ENCODE measurements at regions not wholly inside any gene's neighbourhood (a gene's known extent, or its start where the extent isn't known, plus 50 kb on each side); places are given as distances from the start of the nearest gene placed in this dataset.
"Not testable (repeated sequence)": the region's sequence is repeated elsewhere in the genome, so short reads cannot be mapped to it uniquely, and the experiment has no call there.

- no peak for DNase-seq (ENCODE audit: low spot score)
These were observed 181.2 kb upstream of the GALNT2 start for GRCh38 chr1:229885568-229886495.

- DNase-seq (ENCODE audit: low spot score), result no peak
These were observed 180.4 kb upstream of the GALNT2 start for GRCh38 chr1:229886636-229887035.

DNA sequence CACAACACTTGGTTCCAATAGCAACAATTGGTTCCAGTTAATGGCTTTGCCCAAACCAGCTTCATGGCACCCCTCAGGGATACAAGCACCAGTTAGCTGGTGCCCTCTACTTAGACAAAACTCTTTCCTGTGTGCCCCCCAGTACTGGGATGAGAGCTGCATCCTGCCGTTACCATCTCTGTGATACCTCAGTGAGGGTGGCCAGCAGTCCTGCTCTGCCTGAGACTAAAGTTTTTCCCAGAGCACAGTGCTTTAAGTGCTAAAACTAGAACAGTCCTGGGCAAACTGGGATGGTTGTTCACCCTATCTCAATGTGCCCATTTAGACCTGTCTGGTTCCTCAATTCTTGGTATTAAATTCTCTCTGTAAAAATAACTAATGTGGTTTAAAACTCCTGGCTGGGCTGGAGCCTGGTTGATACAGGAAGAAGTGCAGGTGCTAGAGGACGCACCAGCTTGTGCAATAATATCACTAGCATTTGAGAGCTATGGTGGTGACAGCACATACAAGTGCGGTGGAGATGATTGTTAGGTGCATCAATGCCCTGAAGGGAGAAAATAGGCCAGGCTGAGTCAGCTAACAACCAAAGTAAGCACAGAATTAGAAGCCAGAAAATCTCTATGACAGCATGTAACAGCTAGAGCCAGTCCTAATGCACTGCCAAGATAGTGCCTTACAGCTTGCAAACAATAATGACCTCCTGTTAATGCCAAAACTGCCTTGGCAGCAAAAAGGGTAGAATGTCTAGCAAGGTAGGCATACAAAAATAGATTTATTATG lies 179.8 kb upstream of the GALNT2 start:
- no peak for DNase-seq (ENCODE audit: low spot score)

DNA sequence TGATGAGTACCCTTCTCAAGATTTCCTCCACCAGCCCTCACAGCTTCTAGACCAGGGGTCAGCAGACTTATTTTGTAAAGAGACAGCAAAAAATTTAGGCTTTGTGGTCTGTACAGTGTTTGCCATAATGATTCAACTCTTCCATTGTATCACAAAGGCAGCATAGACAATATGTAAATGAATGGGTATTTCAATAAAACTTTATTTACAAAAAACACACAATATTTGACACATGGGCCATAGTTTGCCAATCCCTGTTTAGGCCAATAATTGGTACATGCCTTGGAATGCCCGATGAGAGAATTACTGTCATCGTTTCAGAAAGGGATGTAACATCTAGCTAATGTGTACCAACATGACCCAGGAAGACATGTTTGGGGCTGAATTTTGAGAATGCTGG lies 178.9 kb upstream of the GALNT2 start:
- no peak for DNase-seq (ENCODE audit: low spot score)

GRCh38 chr1:229888561-229889001 lies 178.5 kb upstream of the GALNT2 start:
- DNase-seq (ENCODE audit: low spot score), result no peak

- no peak for DNase-seq (ENCODE audit: low spot score)
These were observed 178.0 kb upstream of the GALNT2 start for GRCh38 chr1:229889031-229889517.

DNA sequence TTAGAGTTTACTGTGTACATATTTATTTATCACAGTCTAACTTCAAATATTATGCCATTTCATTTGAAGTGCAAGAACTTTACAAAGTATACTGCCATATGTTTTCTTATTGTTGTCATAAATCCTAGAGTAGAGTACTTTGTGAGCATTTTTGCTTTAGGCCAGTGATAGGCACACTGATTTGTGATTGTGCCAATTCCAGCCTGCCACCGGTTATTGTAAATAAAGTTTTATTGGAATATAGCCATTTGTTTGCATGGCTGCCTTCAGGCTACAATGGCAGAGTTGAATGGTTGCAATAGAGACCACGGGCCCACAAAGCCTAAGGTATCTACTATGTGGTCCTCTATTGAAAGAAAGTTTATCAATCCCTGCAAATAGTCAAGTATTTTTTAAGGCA lies 175.8 kb upstream of the GALNT2 start:
- no peak for DNase-seq (ENCODE audit: low spot score)

DNA sequence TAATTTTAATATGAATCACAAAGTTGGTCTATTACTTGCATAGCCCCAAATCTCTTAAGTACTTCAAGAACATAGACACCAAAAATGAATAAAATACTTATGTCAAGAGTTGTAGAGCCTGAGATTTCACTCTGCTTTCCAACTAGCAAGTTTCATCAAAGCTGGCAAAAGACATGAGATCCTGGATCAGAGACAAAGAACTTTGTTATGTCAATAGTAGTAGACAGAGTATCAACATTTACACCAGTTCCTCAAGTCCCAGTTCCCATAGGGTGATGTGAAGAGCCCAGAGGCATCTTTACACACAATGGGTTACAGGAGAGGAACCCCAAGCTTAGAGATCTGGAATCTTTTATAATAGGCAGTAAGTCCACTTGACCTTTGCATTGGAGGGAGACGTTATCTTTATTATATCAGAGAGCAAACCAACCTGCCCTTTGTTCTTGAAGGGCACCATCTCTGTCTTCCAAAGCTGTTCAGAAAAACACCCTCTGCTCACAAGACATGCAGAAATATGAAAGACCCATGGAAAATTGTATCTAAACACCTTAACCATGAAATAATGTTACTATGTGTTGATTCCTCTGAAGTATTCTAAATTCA lies 174.4 kb upstream of the GALNT2 start:
- no peak for DNase-seq (ENCODE audit: low spot score)

- DNase-seq (ENCODE audit: low spot score), result peak; percentile 51
These were observed 173.1 kb upstream of the GALNT2 start for GRCh38 chr1:229893762-229894444.

DNA sequence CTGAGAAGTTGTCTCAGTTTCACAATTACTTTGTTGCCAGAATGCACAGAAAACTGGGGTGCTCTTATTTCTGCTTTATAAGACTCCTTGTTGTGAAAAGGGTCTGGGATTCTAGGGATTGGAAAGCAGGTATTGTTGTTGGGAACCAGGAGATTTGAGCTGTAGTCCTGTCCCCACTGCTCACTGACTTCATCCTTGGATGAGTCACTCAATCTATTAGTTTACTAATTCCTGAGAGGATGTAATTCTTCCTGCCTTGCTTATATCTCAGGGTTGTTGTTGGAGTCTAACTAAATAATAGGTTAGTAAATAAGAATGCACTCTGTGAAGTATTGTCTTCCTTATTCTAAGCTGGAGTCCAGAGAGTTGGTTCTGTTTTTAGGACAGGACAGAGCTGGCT lies 172.5 kb upstream of the GALNT2 start:
- no peak for DNase-seq (ENCODE audit: low spot score)

GRCh38 chr1:229895605-229896004 lies 171.4 kb upstream of the GALNT2 start:
- no peak for DNase-seq (ENCODE audit: low spot score)

DNA sequence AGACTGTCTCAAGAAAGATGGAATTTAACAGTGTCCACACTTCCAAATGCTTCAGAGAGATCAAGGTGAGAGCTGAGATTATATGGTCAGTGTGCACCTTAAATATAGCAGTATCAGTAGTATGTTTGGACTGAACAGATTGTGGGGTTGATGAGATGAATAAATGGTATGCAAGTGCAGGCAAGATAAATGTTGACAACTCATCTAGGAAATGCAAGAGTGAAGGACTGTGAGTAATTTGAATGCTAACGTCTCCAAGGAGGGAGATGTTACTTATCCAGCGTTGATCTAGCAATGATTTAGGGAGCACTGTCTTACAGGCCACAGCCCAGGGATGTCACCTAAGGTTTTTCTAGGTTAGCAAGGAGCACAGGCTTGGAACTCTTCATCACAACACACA lies 170.7 kb upstream of the GALNT2 start:
- DNase-seq (ENCODE audit: low spot score), result no peak

DNA sequence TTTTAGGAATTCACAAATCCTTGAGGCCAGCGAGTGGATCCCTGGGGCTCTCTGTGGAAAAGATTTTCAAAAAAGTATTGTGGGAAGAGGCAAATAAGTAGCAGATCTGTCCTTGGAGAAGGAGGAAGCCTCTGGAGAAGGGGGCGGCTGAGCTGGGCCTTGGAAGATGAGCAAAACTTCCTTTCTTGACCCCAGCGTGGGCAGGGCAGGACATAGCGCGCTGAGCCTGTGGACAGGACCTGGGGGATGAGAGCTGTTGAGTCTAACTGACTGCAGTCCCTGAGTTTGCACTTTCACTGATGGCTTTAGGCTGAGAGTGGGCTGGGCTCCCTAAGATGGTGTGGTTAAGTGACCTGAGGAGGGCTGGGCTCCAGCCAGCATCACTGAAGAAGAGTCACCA lies 170.2 kb upstream of the GALNT2 start:
- no peak for DNase-seq (ENCODE audit: low spot score)

GRCh38 chr1:229897501-229897900 lies 169.5 kb upstream of the GALNT2 start:
- no peak for DNase-seq (ENCODE audit: low spot score)

- no peak for DNase-seq (ENCODE audit: low spot score)
These were observed 166.8 kb upstream of the GALNT2 start for GRCh38 chr1:229900220-229900619.

- no peak for DNase-seq (ENCODE audit: low spot score)
These were observed 161.9 kb upstream of the GALNT2 start for GRCh38 chr1:229905031-229905545.

DNA sequence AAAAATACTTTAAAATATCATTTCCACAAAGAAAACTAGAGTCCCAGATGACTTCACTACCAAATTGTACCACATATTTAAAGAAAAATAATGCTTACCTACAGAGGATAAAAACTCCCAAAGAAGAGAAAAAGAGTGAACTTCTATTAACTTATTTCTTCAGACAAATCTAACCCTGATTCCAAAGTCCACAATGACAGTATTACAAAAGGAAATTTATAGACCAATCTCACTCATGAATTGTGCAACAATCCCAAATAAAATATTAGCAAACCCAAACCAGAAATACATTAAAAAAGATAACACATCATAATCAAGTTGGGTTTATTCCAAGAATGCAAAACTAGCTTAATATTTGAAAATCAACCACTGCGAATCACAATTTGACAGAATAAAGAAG lies 161.4 kb upstream of the GALNT2 start:
- no peak for DNase-seq (ENCODE audit: low spot score)

DNA sequence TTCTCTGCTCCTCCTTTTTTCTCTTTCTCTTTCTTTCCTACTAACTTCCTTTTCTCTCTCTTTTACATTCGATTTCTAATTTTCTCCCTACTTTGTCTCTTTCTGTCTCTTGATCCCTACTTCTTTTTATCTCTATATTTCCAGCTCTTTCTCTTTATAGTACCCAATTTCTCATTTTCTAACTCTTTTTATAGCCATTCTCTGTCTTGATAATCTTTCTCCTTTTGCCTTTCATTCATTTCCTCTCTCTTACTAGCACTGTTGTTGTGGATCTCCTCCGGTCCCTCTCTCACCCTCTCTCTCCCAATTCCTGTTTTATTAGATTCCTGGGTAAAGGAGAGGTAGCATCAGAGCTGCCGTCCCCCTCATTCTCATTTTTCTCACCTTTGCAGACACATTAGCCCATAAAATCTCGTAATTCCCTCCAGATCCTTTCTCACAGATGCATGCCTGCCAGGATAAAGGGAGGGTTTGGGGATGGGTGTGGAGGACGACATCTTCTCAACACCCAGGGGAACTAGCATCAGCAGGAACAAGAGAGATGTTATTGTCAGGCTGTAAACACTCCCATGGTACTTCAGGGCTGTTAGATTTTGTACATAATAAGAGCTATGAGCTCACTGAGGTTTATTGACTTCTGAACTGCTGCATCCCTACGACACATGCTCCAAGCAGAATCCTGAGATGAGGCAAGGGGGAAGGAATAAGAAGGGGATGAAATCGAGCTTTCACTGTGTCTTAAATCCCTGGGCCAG lies 159.0 kb upstream of the GALNT2 start:
- DNase-seq (ENCODE audit: low spot score), result no peak

- no peak for DNase-seq (ENCODE audit: low spot score)
These were observed 158.3 kb upstream of the GALNT2 start for GRCh38 chr1:229908689-229909088.

DNA sequence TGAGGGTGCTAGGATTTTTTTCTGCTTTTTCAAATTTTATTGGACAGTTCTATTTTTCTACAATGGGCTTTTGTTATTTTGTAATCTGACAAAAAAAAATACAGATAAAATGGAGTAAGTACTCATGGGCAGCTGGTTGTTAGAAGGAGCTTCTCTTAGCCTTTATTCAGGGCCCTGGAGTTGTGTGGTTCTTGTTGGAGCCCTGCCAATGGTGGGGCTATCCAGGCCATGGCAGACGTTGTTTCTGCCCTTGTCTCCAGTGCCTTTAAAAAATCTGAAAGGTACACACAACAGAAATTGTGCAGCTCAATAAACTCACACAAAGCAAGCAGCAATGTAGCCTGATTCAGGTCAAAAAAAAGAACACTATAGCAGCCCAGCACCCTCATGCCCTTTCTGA lies 153.5 kb upstream of the GALNT2 start:
- no peak for DNase-seq (ENCODE audit: low spot score)

DNA sequence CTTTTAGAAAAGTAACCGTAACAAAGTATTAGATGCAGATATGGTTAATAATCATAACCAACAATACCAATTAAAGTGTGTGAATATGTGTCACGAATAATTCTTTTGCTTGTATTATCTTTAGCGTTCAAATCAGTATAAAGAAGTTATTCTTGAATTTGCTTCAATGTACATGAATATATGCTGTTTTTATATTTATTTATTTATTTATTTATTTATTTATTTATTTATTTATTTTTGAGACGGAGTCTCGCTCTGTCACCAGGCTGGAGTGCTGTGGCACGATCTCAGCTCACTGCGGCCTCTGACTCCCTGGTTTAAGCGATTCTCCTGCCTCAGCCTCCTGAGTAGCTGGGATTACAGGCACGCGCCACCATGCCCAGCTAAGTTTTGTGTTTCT lies 147.6 kb upstream of the GALNT2 start:
- not testable (repeated sequence) for DNase-seq (ENCODE audit: low spot score)

Data from COLO829 (cell line).